Midbrain (tissue), 1 donor: ENCODE measurements at regions not wholly inside any gene's neighbourhood (a gene's known extent, or its start where the extent isn't known, plus 50 kb on each side); places are given as distances from the start of the nearest gene placed in this dataset.
"Not testable (repeated sequence)": the region's sequence is repeated elsewhere in the genome, so short reads cannot be mapped to it uniquely, and the experiment has no call there.

Experiments
- DNase-seq: peaks from one replicate; lab custom pipeline; 2025; lab: John Stamatoyannopoulos, UW

GRCh38 chr2:8602809-8603208, 79.0 kb upstream of the ID2 start:
- no peak for DNase-seq

- not testable (repeated sequence) for DNase-seq
Observed at GRCh38 chr2:8603356-8603755, 78.5 kb upstream of the ID2 start.

GRCh38 chr2:8604262-8604661, 77.6 kb upstream of the ID2 start:
- DNase-seq, result no peak

GRCh38 chr2:8605351-8606065, 76.3 kb upstream of the ID2 start:
- DNase-seq, result no peak

- DNase-seq, result no peak
Observed at GRCh38 chr2:8606226-8606625, 75.6 kb upstream of the ID2 start.

- no peak for DNase-seq
Observed at GRCh38 chr2:8606649-8607550, 75.0 kb upstream of the ID2 start.

GRCh38 chr2:8607606-8608005, 74.2 kb upstream of the ID2 start:
- no peak for DNase-seq

- DNase-seq, result no peak
Observed at GRCh38 chr2:8608411-8608954, 73.4 kb upstream of the ID2 start.

GRCh38 chr2:8609357-8609811, 72.5 kb upstream of the ID2 start:
- DNase-seq, result no peak

GRCh38 chr2:8610775-8611174, 71.1 kb upstream of the ID2 start:
- not testable (repeated sequence) for DNase-seq

- DNase-seq, result no peak
Observed at GRCh38 chr2:8611246-8611645, 70.6 kb upstream of the ID2 start.

GRCh38 chr2:8611700-8612099, 70.2 kb upstream of the ID2 start:
- no peak for DNase-seq

- no peak for DNase-seq
Observed at GRCh38 chr2:8612734-8613179, 69.1 kb upstream of the ID2 start.

GRCh38 chr2:8613207-8613999, 68.5 kb upstream of the ID2 start:
- DNase-seq, result not testable (repeated sequence)

GRCh38 chr2:8614646-8615045, 67.2 kb upstream of the ID2 start:
- DNase-seq, result no peak

GRCh38 chr2:8615252-8615575, 66.6 kb upstream of the ID2 start:
- DNase-seq, result no peak

- DNase-seq, result no peak
Observed at GRCh38 chr2:8615576-8616281, 66.1 kb upstream of the ID2 start.

GRCh38 chr2:8617048-8617447, 64.8 kb upstream of the ID2 start:
- DNase-seq, result no peak

GRCh38 chr2:8617590-8617989, 64.3 kb upstream of the ID2 start:
- no peak for DNase-seq

- no peak for DNase-seq
Observed at GRCh38 chr2:8619071-8619470, 62.8 kb upstream of the ID2 start.

- no peak for DNase-seq
Observed at GRCh38 chr2:8620611-8621382, 61.1 kb upstream of the ID2 start.
